ENCODE measurements at regions not wholly inside any gene's neighbourhood (a gene's known extent, or its start where the extent isn't known, plus 50 kb on each side); places are given as distances from the start of the nearest gene placed in this dataset.
"Not testable (repeated sequence)": the region's sequence is repeated elsewhere in the genome, so short reads cannot be mapped to it uniquely, and the experiment has no call there.

- DNase-seq (ENCODE audit: low read depth in 4 of 4, low spot score in 2 of 4), result no peak
These were observed 136.1 kb upstream of the MYO3A start for GRCh38 chr10:25797888-25798429.

DNA sequence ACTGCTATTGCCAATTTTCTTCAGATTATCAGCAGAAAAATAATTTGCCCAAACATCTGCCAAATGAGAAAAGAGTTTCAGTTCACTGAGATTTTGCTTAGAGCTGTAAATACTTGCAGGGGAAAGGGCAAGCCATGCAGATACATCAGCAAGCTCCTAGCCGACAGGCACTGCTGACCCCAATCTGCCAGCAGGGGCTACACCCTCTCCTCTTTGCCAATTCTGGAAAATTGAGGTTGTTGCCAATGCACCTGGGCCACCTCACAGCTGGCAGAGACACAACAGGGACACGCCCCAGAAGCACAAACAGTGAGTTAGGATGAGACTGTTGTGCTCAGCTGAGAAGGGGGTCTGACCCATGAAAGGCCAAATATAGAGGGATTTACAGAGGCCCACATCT lies 129.5 kb upstream of the MYO3A start:
- DNase-seq (ENCODE audit: low read depth in 4 of 4, low spot score in 2 of 4), result no peak

DNA sequence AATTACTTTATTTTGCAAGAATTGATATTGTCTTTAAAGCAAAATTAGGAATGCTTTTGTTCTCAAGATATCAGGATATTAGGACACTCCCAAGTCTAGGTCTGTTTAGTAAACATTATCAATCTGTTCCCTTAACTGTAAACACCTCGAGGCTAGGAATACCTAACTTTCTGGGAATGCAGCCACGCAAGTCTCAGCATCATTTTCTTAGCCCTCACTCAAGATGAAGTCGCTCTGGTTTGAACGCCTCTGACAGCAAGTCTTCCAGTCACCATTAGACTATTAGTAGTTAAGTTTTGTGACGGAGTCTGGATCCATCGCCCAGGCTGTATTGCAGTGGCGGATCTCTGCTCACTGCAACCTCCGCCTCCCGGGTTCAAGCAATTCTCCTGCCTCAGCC lies 128.0 kb upstream of the MYO3A start:
- no peak for DNase-seq (ENCODE audit: low read depth in 4 of 4, low spot score in 2 of 4)

DNA sequence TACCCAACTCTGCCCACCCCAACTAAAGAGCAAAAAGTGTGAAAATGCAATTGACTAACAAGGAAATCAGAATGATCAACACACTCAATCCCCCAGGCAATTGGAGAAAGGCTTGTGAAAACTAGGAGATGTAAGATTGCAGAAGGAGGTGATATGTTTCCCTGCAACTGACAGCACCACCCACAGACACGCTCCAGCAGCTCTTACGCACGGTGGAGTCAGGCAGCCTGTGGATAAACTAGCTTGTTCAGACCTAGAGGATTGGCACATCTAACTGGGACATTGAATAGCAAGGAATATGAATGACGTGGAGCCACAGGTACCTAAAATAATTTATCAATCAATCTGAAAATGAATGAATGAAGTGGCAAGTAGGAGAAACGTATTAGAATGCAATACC lies 125.7 kb upstream of the MYO3A start:
- DNase-seq (ENCODE audit: low read depth in 4 of 4, low spot score in 2 of 4), result no peak

- DNase-seq (ENCODE audit: low read depth in 4 of 4, low spot score in 2 of 4), result no peak
These were observed 122.9 kb upstream of the MYO3A start for GRCh38 chr10:25811052-25811685.

DNA sequence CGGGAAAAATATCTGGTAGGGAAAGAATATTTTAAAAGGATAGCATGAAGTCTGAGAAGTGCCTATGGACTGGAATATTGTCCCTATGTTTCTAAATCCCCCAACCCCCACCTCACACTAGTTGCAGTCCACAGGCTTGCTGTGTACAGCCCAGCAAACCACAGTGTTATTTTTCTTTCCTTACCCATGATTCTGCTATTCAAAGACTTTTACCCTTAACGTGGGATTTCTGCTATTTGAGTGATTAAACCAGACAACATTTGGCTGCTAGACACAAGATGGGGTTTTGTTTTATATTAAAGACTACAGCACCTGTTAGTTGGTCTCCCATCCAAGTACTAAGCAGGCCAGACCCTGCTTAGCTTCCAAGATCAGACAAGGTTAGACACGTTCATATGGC lies 120.5 kb upstream of the MYO3A start:
- DNase-seq (ENCODE audit: low read depth in 4 of 4, low spot score in 2 of 4), result no peak

DNA sequence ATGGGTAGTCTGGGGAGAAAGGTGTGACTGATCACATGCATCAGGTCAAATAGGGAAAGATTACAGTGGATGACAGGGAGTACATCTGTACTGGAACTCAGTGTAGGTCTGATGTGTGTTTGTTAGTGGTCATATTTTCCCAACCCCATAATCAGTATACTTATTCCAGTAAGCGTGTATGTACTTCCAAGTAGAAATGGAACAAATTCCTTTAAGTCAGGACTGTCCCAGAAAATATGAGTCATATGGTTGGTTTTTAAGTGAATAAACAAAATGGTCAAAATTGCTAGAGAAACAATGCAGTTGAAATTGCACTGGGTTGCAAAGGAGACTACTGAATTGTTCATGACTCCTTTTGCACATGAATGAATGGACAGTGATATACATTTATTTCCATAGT lies 118.8 kb upstream of the MYO3A start:
- DNase-seq (ENCODE audit: low read depth in 4 of 4, low spot score in 2 of 4), result no peak

DNA sequence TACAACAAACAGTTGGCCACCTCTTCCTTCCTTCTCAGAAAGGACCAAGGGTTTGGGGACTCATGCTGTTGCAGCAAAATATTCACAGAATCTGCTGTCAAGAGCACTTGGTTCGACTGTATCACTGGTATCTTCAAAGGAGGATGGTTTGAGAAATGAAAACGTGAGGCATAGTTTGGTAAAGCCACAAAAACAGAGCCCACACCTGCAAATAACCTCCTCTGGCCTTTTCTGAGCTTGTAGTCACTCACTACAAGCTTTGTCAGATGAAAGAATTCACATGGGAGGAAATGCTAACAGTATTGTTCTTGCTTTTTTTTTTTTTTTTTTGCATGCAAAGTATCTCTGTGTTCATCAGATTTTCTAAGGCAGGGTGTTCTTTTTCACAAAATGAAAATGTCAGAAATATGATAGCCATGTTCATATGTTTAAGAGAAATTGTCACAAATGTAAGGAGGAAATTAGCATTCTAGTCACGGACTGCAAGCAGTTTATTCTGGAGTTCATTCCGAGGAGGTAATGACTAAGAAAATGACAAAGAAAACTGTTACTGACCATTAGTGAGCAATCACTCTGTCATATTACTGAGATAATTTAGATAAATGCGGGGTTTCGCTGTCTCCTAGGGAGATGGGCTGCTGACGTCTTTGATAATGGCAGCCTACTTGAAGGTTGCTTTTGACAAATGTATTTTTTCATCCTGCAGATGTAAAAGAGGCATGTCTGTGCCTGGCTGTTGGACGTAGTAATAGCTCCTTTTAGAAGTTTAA lies 117.8 kb upstream of the MYO3A start:
- peak in 1 of 4 donors; percentile 9 for DNase-seq (ENCODE audit: low read depth in 4 of 4, low spot score in 2 of 4)

GRCh38 chr10:25817200-25817599 lies 116.8 kb upstream of the MYO3A start:
- DNase-seq (ENCODE audit: low read depth in 4 of 4, low spot score in 2 of 4), result no peak

GRCh38 chr10:25818751-25819150 lies 115.3 kb upstream of the MYO3A start:
- no peak for DNase-seq (ENCODE audit: low read depth in 4 of 4, low spot score in 2 of 4)

- DNase-seq (ENCODE audit: low read depth in 4 of 4, low spot score in 2 of 4), result no peak
These were observed 113.6 kb upstream of the MYO3A start for GRCh38 chr10:25820472-25820871.

DNA sequence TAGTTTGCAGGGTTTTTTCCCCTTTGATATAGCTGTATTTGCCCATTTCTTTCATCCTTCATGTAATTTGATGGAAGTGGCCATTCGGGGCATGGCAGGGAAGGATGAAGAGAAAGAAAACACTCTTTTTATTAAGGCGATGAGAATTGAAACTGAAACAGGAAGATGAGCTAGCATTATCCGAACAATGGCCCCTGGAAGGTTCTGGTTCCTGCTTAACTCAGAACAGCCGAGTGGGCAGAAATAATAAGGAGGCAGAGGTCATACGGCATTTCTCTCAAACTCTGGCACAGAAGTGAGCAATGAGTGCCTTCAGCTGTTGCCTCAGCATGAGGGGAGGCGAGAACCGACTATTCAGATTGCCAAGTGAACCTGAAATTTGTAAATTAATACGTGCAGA lies 113.2 kb upstream of the MYO3A start:
- no peak for DNase-seq (ENCODE audit: low read depth in 4 of 4, low spot score in 2 of 4)

DNA sequence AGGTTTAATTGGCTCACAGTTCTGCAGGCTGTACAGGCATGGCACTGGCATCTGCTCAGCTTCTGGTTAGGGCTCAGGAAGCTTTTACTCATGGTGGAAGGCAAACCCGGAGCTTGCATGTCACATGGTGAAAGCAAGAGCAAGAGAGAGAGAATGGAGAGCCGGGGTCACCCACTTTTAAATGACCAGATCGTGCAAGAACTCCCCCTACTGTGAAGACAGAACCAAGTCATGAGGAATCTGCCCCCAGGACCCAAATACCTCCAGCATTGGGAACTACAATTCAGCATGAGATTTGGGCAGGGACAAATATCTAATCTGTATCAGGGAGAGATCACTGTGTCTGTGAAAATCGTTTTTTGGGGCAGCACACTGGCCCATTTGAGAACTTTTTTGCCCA lies 110.0 kb upstream of the MYO3A start:
- no peak for DNase-seq (ENCODE audit: low read depth in 4 of 4, low spot score in 2 of 4)

GRCh38 chr10:25828475-25828874 lies 105.6 kb upstream of the MYO3A start:
- DNase-seq (ENCODE audit: low read depth in 4 of 4, low spot score in 2 of 4), result no peak

GRCh38 chr10:25831080-25831479 lies 102.9 kb upstream of the MYO3A start:
- DNase-seq (ENCODE audit: low read depth in 4 of 4, low spot score in 2 of 4), result peak in 1 of 4 donors; percentile 25

GRCh38 chr10:25839683-25840082 lies 94.3 kb upstream of the MYO3A start:
- no peak for DNase-seq (ENCODE audit: low read depth in 4 of 4, low spot score in 2 of 4)

DNA sequence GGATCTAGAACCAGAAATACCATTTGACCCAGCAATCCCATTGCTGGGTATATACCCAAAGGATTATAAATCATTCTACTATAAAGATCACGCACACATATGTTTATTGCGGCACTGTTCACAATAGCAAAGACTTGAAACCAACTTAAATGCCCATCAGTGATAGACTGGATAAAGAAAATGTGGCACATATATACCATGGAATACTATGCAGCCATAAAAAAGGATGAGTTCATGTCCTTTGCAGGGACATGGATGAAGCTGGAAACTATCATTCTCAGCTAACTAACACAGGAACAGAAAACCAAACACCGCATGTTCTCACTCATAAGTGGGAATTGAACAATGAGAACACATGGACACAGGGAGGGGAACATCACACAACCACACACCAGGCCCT lies 93.2 kb upstream of the MYO3A start:
- not testable (repeated sequence) for DNase-seq (ENCODE audit: low read depth in 4 of 4, low spot score in 2 of 4)

DNA sequence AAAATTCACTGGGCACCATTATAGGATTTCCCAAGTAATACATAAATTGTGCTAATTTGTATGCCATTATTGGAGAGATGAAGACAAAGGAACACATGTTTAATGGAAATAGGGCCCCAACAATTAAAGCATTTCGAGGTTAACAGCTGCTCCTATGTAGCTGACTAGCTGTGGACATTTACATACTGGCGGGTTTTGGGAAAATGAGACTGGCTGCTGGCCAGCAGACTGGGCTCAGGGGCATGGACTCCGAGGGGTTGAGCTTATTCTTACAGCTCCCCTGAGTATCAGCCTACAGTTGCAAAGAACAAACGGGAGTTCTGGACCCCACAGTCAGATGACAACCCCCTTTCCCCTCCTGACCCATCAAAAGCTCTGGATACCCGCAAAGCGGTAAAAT lies 91.9 kb upstream of the MYO3A start:
- no peak for DNase-seq (ENCODE audit: low read depth in 4 of 4, low spot score in 2 of 4)

DNA sequence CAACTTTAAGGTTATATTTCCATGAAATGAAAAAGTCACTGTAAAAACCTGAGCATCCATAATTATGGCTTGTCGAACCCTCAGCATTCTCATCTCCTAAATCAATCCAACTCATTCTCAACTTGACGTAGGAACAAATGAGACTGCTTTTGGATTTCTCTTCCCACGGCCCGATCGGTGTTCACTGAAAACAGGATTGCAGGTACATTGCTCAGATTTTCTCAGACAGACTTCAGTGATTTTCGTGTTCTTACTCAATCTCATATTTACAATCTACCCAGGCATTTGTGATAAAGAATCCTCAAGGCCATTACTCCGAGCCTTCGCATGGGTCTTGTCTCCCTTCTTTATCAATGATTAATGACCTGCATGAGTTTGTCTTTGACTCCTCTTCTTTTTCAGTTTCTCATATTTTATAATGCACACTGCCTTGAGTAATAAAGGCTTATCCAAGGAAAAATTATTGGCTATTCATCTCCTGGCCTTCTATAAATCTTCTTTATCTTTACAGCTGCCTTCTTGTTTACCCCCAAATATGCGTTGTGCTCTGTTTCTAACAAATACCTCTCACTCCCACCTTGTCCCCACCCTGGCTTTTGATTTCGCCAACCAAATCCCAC lies 90.4 kb upstream of the MYO3A start:
- no peak for DNase-seq (ENCODE audit: low read depth in 4 of 4, low spot score in 2 of 4)

- not testable (repeated sequence) for DNase-seq (ENCODE audit: low read depth in 4 of 4, low spot score in 2 of 4)
These were observed 89.3 kb upstream of the MYO3A start for GRCh38 chr10:25844716-25845115.

DNA sequence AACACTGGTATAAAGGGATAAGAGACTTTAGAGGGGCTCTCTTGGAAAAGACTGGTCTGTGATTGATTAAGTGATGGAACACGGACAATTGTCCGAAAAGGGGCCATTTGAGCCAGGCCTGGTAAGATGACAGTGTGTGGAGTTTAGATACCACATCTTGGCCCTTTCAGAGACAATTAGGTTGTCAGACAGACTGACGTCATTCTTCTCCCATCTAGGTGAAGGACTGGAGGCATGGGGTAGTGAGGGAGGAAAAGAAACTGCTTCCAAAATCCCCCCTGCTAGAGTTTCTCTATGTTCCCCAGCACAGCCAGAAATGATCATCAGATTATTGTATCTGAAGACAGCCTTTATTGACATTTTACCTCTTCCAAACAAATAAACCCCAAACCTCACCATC lies 84.8 kb upstream of the MYO3A start:
- DNase-seq (ENCODE audit: low read depth in 4 of 4, low spot score in 2 of 4), result no peak

DNA sequence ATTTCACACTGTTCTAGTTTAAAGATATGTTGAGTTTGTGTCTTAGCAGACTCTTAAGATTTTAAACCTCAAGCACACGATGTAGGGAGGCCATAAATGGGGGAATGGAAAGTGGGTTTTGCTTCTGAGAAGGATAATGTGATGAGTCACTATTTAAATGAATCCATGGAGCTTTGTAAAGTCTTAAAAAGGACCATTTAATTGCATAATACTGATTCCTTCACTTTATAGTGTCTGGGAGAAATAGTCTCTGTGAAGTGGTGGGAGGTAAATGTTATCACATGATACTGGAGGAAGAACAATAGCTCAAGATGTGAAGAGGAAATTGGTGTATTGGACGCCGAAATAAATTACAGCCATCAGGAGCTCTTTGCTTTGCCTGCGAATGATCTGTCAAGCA lies 84.0 kb upstream of the MYO3A start:
- no peak for DNase-seq (ENCODE audit: low read depth in 4 of 4, low spot score in 2 of 4)
